ENCODE measurements at regions not wholly inside any gene's neighbourhood (a gene's known extent, or its start where the extent isn't known, plus 50 kb on each side); places are given as distances from the start of the nearest gene placed in this dataset.

- POLR2A ChIA-PET (ENCODE audit: partially characterized antibody), result no interaction called here
Observed at GRCh38 chr19:31617010-31617585, 267.9 kb upstream of the TSHZ3 start.

More at GRCh38 chr19:31617010-31617585, 267.9 kb upstream of the TSHZ3 start:
- Histone ChIP-seq H3K14ac (ENCODE audit: insufficient read length) (no peak overlapping the region), H3K27ac (ENCODE audit: low read depth, low read length) (no peak overlapping the region), H3K23me2 (ENCODE audit: low read depth, low read length) (no peaks in the 10 kb centered on the region), H2AK5ac (ENCODE audit: low read depth, low read length) (no peak overlapping the region), H3K56ac (replicated peaks; ENCODE audit: insufficient read length, low read depth, low read length) (no peak overlapping the region), H2BK20ac (ENCODE audit: low read length) (no peak overlapping the region), H4K20me1 (replicated peaks in 1 of 2; ENCODE audit: control insufficient read depth in 1 of 2, insufficient read depth in 2 of 2, low read length in 2 of 2) (no peaks in the 10 kb centered on the region), H3K27me3 (replicated peaks in 1 of 4; ENCODE audit: control insufficient read depth in 3 of 4, extremely low read depth in 1 of 4, insufficient read depth in 3 of 4, low read length in 3 of 4) (no peaks in the 10 kb centered on the region), H3K18ac (ENCODE audit: extremely low read depth, low read length) (no peak overlapping the region), H4K91ac (replicated peaks; ENCODE audit: insufficient read length, low read length) (no peak overlapping the region), H3K79me2 (ENCODE audit: control insufficient read depth in 1 of 2, insufficient read depth in 2 of 2, low read length in 2 of 2) (no peaks in the 10 kb centered on the region), H4K8ac (ENCODE audit: extremely low read depth, insufficient read depth, low read length) (0 out of 2 replicates have a peak overlapping the region, but pooled peaks have one; percentile 48), H2BK15ac (ENCODE audit: low read length) (no peak overlapping the region), H2BK120ac (replicated peaks; ENCODE audit: low read depth, low read length) (no peak overlapping the region), H3K9me3 (ENCODE audit: insufficient read depth in 2 of 2, low read depth in 1 of 2, low read length in 1 of 2) (no peaks in the 10 kb centered on the region), H2BK12ac (ENCODE audit: low read depth, low read length) (no peak overlapping the region), H2AFZ (ENCODE audit: low read length) (no peak overlapping the region), H2BK5ac (ENCODE audit: low read depth, low read length) (no peak overlapping the region), H3K4ac (replicated peaks; ENCODE audit: insufficient read length, low read depth, low read length) (no peak overlapping the region), H3K9ac (replicated peaks in 1 of 4; ENCODE audit: extremely low read depth in 1 of 4, low read depth in 3 of 4, low read length in 3 of 4) (no peak overlapping the region), H3K36me3 (ENCODE audit: control insufficient read depth in 2 of 4, insufficient read depth in 4 of 4, low read length in 3 of 4) (no peaks in the 10 kb centered on the region), H3K4me3 (ENCODE audit: extremely low read depth in 1 of 4, insufficient read depth in 2 of 4, low read depth in 3 of 4, low read length in 4 of 4) (no peak overlapping the region), H3K79me1 (ENCODE audit: low read depth, low read length) (no peaks in the 10 kb centered on the region), H3K4me1 (replicated peaks in 1 of 4; ENCODE audit: control insufficient read depth in 3 of 4, insufficient read depth in 4 of 4, low read length in 3 of 4) (no peaks in the 10 kb centered on the region), H3K4me2 (ENCODE audit: insufficient read depth in 1 of 2, low read depth in 2 of 2, low read length in 2 of 2) (no peak overlapping the region), H3K23ac (ENCODE audit: insufficient read length) (no peak overlapping the region), H4K5ac (ENCODE audit: insufficient read length, low read depth, low read length) (no peak overlapping the region)
- CTCF ChIA-PET (ENCODE audit: partially characterized antibody), result interaction anchor here (1.0 kb wide), 2 partner anchors 24 to 563 kb away, joined by 3 read pairs; no protein-coding TSS in a partner anchor
- WGBS, 2 experiments (ENCODE audit: extremely low coverage in 1 of 2, insufficient coverage in 1 of 2, insufficient read length in 1 of 2, insufficient replicate concordance in 2 of 2, low coverage in 1 of 2, low lambda C conversion rate in 2 of 2, missing lambda C conversion rate in 1 of 2), result 79% methylated on average over 4 of the region's 4 CpGs; no CpG with 5 or more reads in 1 of the 2 experiments
- no peak for FAIRE-seq
- no peak for TF ChIP-seq BRCA1 (IDR thresholded peaks at IDR 0.05; ENCODE audit: low read depth, low read length)
- TF ChIP-seq NRF1 (IDR thresholded peaks at IDR 0.05; ENCODE audit: low read depth, low read length), result no peak
- TF ChIP-seq HDAC6 (IDR thresholded peaks at IDR 0.05; ENCODE audit: low read depth, low read length), result no peak
- no peak for TF ChIP-seq FOSL1 (IDR thresholded peaks at IDR 0.05; ENCODE audit: insufficient read depth, low read depth, low read length)
- no peak for TF ChIP-seq BCL11A (IDR thresholded peaks at IDR 0.05; ENCODE audit: low read depth in 2 of 2, low read length in 2 of 2)
- DNase-seq (ENCODE audit: low read depth in 1 of 2, low spot score in 2 of 2), result no peak
